GM12878 (cell line): ENCODE measurements at regions not wholly inside any gene's neighbourhood (a gene's known extent, or its start where the extent isn't known, plus 50 kb on each side); places are given as distances from the start of the nearest gene placed in this dataset.

Experiments used
- IRF4 ChIP-seq: IDR thresholded peaks from 2 replicates; pipeline ENCODE4 v1.6.1; 2011; ENCODE audit warnings: low read depth, low read length
- MEF2A ChIP-seq: IDR thresholded peaks from 2 replicates; pipeline ENCODE4 v1.6.1; 2011; ENCODE audit warnings: low read depth, mild to moderate bottlenecking, low read length, moderate library complexity; ENCODE audit not compliant: insufficient read depth
- RCOR1 ChIP-seq: conservative IDR thresholded peaks from 2 replicates; pipeline ENCODE4 v1.6.1; 2012; ENCODE audit warnings: low read depth, low read length, improper control_type of control experiment
- TCF12 ChIP-seq: IDR thresholded peaks from 2 replicates; pipeline ENCODE4 v1.6.1; 2011; ENCODE audit warnings: low read depth, mild to moderate bottlenecking, low read length
- TF ChIP-seq, protein P1 (sequence below), 3 experiments: IDR thresholded peaks in 2 of 3; conservative IDR thresholded peaks in 1 of 3; 2 replicates each; pipeline ENCODE4 v1.5.1; 2011; ENCODE audit warnings: low read depth in 3 of 3, low read length in 3 of 3, mild to moderate bottlenecking in 3 of 3, control low read depth in 2 of 3, moderate library complexity in 2 of 3, inconsistent platforms in 1 of 3, mixed read lengths in 1 of 3; ENCODE audit not compliant: control insufficient read depth in 2 of 3, insufficient read depth in 1 of 3; ENCODE audit errors: extremely low read depth in 1 of 3
- TF ChIP-seq, protein P2 (sequence below): IDR thresholded peaks from 2 replicates; pipeline ENCODE4 v1.6.1; 2012; ENCODE audit warnings: low read depth, low read length, improper control_type of control experiment
- TF ChIP-seq, protein P3 (sequence below): IDR thresholded peaks from 2 replicates; pipeline ENCODE4 v1.6.1; 2012; ENCODE audit warnings: mild to moderate bottlenecking, low read depth, low read length

DNA sequence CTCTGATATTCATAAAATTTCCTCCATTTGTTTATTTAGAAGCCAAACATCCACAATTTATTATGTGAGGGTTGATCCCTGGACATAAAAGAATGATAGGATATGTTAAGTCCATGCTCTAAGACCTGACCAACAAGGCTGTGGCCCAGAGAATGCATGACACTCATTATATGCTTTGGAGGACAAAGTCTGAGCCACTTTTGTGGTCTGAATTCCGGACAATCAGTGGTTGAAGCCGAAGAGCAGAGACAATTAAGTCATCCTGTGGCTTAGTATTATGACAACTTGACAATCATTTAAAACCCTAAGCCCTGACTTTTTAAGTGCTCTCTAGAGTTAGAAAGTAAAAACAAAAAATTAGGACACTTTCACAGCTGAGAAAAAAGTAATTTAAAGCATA, 483.3 kb downstream of the PLCL1 start:
- TF ChIP-seq, protein P1, sequence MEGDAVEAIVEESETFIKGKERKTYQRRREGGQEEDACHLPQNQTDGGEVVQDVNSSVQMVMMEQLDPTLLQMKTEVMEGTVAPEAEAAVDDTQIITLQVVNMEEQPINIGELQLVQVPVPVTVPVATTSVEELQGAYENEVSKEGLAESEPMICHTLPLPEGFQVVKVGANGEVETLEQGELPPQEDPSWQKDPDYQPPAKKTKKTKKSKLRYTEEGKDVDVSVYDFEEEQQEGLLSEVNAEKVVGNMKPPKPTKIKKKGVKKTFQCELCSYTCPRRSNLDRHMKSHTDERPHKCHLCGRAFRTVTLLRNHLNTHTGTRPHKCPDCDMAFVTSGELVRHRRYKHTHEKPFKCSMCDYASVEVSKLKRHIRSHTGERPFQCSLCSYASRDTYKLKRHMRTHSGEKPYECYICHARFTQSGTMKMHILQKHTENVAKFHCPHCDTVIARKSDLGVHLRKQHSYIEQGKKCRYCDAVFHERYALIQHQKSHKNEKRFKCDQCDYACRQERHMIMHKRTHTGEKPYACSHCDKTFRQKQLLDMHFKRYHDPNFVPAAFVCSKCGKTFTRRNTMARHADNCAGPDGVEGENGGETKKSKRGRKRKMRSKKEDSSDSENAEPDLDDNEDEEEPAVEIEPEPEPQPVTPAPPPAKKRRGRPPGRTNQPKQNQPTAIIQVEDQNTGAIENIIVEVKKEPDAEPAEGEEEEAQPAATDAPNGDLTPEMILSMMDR (IDR thresholded peaks at IDR 0.05 in 2 of 3, conservative IDR thresholded peaks at IDR 0.05 in 1 of 3; ENCODE audit: control insufficient read depth in 2 of 3, extremely low read depth in 1 of 3, insufficient read depth in 1 of 3, low read depth in 3 of 3, low read length in 3 of 3): no peak
- TF ChIP-seq TCF12 (no peak), IRF4 (no peak), RCOR1 (no peak), MEF2A (no peak)
- TF ChIP-seq, protein P2, sequence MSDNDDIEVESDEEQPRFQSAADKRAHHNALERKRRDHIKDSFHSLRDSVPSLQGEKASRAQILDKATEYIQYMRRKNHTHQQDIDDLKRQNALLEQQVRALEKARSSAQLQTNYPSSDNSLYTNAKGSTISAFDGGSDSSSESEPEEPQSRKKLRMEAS: no peak
- TF ChIP-seq, protein P3, sequence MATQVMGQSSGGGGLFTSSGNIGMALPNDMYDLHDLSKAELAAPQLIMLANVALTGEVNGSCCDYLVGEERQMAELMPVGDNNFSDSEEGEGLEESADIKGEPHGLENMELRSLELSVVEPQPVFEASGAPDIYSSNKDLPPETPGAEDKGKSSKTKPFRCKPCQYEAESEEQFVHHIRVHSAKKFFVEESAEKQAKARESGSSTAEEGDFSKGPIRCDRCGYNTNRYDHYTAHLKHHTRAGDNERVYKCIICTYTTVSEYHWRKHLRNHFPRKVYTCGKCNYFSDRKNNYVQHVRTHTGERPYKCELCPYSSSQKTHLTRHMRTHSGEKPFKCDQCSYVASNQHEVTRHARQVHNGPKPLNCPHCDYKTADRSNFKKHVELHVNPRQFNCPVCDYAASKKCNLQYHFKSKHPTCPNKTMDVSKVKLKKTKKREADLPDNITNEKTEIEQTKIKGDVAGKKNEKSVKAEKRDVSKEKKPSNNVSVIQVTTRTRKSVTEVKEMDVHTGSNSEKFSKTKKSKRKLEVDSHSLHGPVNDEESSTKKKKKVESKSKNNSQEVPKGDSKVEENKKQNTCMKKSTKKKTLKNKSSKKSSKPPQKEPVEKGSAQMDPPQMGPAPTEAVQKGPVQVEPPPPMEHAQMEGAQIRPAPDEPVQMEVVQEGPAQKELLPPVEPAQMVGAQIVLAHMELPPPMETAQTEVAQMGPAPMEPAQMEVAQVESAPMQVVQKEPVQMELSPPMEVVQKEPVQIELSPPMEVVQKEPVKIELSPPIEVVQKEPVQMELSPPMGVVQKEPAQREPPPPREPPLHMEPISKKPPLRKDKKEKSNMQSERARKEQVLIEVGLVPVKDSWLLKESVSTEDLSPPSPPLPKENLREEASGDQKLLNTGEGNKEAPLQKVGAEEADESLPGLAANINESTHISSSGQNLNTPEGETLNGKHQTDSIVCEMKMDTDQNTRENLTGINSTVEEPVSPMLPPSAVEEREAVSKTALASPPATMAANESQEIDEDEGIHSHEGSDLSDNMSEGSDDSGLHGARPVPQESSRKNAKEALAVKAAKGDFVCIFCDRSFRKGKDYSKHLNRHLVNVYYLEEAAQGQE: no peak
